ENCODE measurements at regions not wholly inside any gene's neighbourhood (a gene's known extent, or its start where the extent isn't known, plus 50 kb on each side); places are given as distances from the start of the nearest gene placed in this dataset.

GRCh38 chr18:27778925-27779324 is 398.0 kb downstream of the CDH2 start:
- DNase-seq (ENCODE audit: low spot score in 2 of 2, unreplicated experiment in 2 of 2) = no peak
- Mint-ChIP-seq H3K27me3 (ENCODE audit: low read depth) (no peaks in the 10 kb centered on the region), H3K27ac (no peak overlapping the region), H3K9me3 (no peaks in the 10 kb centered on the region), H3K4me1 (no peaks in the 10 kb centered on the region), H3K36me3 (no peaks in the 10 kb centered on the region), H3K4me3 (no peak overlapping the region)
- TF ChIP-seq, protein P1, sequence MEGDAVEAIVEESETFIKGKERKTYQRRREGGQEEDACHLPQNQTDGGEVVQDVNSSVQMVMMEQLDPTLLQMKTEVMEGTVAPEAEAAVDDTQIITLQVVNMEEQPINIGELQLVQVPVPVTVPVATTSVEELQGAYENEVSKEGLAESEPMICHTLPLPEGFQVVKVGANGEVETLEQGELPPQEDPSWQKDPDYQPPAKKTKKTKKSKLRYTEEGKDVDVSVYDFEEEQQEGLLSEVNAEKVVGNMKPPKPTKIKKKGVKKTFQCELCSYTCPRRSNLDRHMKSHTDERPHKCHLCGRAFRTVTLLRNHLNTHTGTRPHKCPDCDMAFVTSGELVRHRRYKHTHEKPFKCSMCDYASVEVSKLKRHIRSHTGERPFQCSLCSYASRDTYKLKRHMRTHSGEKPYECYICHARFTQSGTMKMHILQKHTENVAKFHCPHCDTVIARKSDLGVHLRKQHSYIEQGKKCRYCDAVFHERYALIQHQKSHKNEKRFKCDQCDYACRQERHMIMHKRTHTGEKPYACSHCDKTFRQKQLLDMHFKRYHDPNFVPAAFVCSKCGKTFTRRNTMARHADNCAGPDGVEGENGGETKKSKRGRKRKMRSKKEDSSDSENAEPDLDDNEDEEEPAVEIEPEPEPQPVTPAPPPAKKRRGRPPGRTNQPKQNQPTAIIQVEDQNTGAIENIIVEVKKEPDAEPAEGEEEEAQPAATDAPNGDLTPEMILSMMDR (IDR thresholded peaks at IDR 0.05; ENCODE audit: unreplicated experiment) = no peak

GRCh38 chr18:27778441-27778840 is 398.5 kb downstream of the CDH2 start:
- H3K4me1 Mint-ChIP-seq = no peaks in the 10 kb centered on the region
- no peaks in the 10 kb centered on the region for H3K9me3 Mint-ChIP-seq
- no peak overlapping the region for H3K27ac Mint-ChIP-seq
- H3K4me3 Mint-ChIP-seq = no peak overlapping the region
- no peaks in the 10 kb centered on the region for H3K27me3 Mint-ChIP-seq (ENCODE audit: low read depth)
- no peaks in the 10 kb centered on the region for H3K36me3 Mint-ChIP-seq
- TF ChIP-seq, protein P1 (IDR thresholded peaks at IDR 0.05; ENCODE audit: unreplicated experiment) = no peak
- no peak for DNase-seq (ENCODE audit: low spot score in 2 of 2, unreplicated experiment in 2 of 2)

- DNase-seq (ENCODE audit: low spot score in 2 of 2, unreplicated experiment in 2 of 2) = no peak
- Mint-ChIP-seq H3K27ac (no peak overlapping the region), H3K36me3 (no peaks in the 10 kb centered on the region)
Measured at GRCh38 chr18:27772081-27772480, 404.8 kb downstream of the CDH2 start.

DNA sequence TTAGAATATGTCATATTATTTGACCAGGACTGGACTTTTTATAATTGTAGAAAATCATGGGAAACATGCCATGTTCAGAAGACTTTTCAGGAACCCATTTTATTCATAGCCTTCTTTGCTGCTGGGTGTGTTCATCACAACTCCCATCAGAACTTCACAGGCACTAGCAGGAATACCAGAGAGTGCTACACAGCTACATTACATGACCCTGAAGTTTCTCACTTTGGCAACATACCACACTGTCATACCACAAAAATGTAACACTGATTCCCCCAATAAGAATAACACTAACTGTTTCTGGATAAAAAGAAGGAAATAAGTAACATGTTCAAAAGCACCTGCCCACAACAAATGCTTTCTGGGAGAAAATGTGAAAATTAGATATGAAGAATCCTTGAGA is 405.4 kb downstream of the CDH2 start:
- no peak overlapping the region for H3K4me3 Mint-ChIP-seq
- no peak for DNase-seq (ENCODE audit: low spot score in 2 of 2, unreplicated experiment in 2 of 2)
- no peaks in the 10 kb centered on the region for H3K36me3 Mint-ChIP-seq
- H3K9me3 Mint-ChIP-seq = no peaks in the 10 kb centered on the region
- TF ChIP-seq, protein P1 (IDR thresholded peaks at IDR 0.05; ENCODE audit: unreplicated experiment) = no peak
- H3K4me1 Mint-ChIP-seq = no peaks in the 10 kb centered on the region
- H3K27me3 Mint-ChIP-seq (ENCODE audit: low read depth) = no peaks in the 10 kb centered on the region
- H3K27ac Mint-ChIP-seq = no peak overlapping the region

More at GRCh38 chr18:27772081-27772480, 404.8 kb downstream of the CDH2 start:
- TF ChIP-seq, protein P1 (IDR thresholded peaks at IDR 0.05; ENCODE audit: unreplicated experiment) = no peak
- Mint-ChIP-seq H3K4me3 (no peak overlapping the region), H3K9me3 (no peaks in the 10 kb centered on the region), H3K27me3 (ENCODE audit: low read depth) (no peaks in the 10 kb centered on the region), H3K4me1 (no peaks in the 10 kb centered on the region)

DNA sequence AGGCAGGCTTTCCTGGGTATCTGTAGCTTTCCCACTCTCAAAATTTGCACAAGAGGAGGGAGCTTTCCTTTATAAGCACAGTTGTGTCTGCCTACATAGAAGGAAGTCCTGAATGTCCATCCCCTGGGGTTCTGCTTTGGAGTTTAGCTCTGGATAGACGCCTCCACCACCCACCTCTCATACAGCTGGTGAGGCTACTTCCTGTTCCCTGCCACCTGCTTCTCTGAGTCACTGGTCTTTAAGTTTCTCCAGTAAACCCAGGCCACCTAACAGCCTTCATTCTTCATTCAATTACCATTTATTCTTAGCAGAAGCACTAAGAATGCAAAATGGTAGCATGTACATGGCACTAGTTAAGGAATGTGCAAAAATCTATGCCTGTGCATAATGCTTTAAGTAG is 407.8 kb downstream of the CDH2 start:
- Mint-ChIP-seq H3K4me3 (no peak overlapping the region), H3K9me3 (no peaks in the 10 kb centered on the region), H3K36me3 (no peaks in the 10 kb centered on the region), H3K27ac (no peak overlapping the region), H3K27me3 (ENCODE audit: low read depth) (no peaks in the 10 kb centered on the region), H3K4me1 (no peaks in the 10 kb centered on the region)
- DNase-seq (ENCODE audit: low spot score in 2 of 2, unreplicated experiment in 2 of 2) = no peak
- TF ChIP-seq, protein P1 (IDR thresholded peaks at IDR 0.05; ENCODE audit: unreplicated experiment) = no peak

DNA sequence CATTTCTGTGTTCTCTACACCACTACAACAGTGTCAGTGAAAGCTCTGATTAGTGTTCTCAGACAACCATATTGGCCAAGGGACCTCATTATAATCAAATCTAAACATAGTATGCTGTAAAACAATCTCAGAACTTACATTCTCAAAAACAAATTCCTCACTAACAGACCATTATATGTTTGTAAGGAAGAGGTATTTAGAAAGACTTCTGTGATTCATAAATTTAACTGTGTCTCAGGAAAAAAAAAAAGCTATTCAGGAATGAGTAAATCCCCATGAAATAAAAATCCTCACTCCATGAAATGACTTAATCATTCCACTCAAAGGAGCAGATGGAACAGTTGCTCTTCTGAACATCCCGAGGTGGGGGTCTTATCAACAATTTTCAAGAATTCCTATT is 413.0 kb downstream of the CDH2 start:
- Mint-ChIP-seq H3K9me3 (no peaks in the 10 kb centered on the region), H3K27me3 (ENCODE audit: low read depth) (no peaks in the 10 kb centered on the region), H3K4me1 (peaks cover 6% of the 10 kb centered on the region), H3K36me3 (no peaks in the 10 kb centered on the region), H3K4me3 (no peak overlapping the region), H3K27ac (no peak overlapping the region)
- TF ChIP-seq, protein P1 (IDR thresholded peaks at IDR 0.05; ENCODE audit: unreplicated experiment) = no peak
- no peak for DNase-seq (ENCODE audit: low spot score in 2 of 2, unreplicated experiment in 2 of 2)

Data from mesothelial cell of epicardium (in vitro differentiated cells).